CD4-positive, alpha-beta T cell (primary cell): ENCODE measurements at regions not wholly inside any gene's neighbourhood (a gene's known extent, or its start where the extent isn't known, plus 50 kb on each side); places are given as distances from the start of the nearest gene placed in this dataset.

Source experiments
- ATAC-seq: fragments of 200-7000 bp; cut with Tn5 transposase; one replicate; pipeline ENCODE4 v1.10.0; 2022; ENCODE audit warnings: mild to moderate bottlenecking; ENCODE audit not compliant: poor library complexity
- CTCF ChIA-PET: fragments of 350-600 bp; sonication (Branson Sonifier 250); formaldehyde crosslinking; loops from one replicate; lab custom pipeline; 2021; ENCODE audit warnings: antibody characterized with exemption, inconsistent platforms; lab: Charles Lee
- POLR2A ChIA-PET: fragments of 350-600 bp; sonication (Branson Sonifier 250); formaldehyde crosslinking; loops from one replicate; lab custom pipeline; 2021; ENCODE audit warnings: antibody characterized with exemption, inconsistent platforms; lab: Charles Lee
- DNase-seq, 14 experiments: peaks; one replicate each; pipeline ENCODE4 v3.0.0-alpha.2; 2013 to 2020; ENCODE audit warnings: mixed read lengths in 2 of 14
- H3K27ac ChIP-seq, 2 donors: one replicate each; pipeline versions ENCODE4 v1.5.1 to v1.7.0; 2013; ENCODE audit warnings: low read length in 2 of 2, low read depth in 1 of 2, mild to moderate bottlenecking in 1 of 2
- H3K27me3 ChIP-seq, 2 experiments: 1 replicate in 1 of 2; 2 replicates in 1 of 2; pipeline versions ENCODE4 v1.6.1 to v1.7.0; 2013; ENCODE audit warnings: low read length in 2 of 2, control low read depth in 1 of 2, mild to moderate bottlenecking in 1 of 2, moderate library complexity in 1 of 2; ENCODE audit not compliant: insufficient read depth in 2 of 2, control insufficient read depth in 1 of 2
- H3K36me3 ChIP-seq: one replicate; pipeline ENCODE4 v1.6.1; 2013; ENCODE audit warnings: low read length, control low read depth; ENCODE audit not compliant: insufficient read depth
- H3K4me1 ChIP-seq: one replicate; pipeline ENCODE4 v1.6.1; 2013; ENCODE audit warnings: low read length, control low read depth; ENCODE audit not compliant: insufficient read depth
- H3K4me3 ChIP-seq: one replicate; pipeline ENCODE4 v1.5.1; 2013; ENCODE audit warnings: mild to moderate bottlenecking, low read length, moderate library complexity
- H3K9me3 ChIP-seq, 2 experiments: 1 replicate in 1 of 2; 2 replicates in 1 of 2; pipeline versions ENCODE4 v1.6.1 to v1.7.0; 2013; ENCODE audit warnings: low read length in 2 of 2, mild to moderate bottlenecking in 2 of 2, control low read depth in 1 of 2, moderate library complexity in 1 of 2; ENCODE audit not compliant: control insufficient read depth in 1 of 2, insufficient read depth in 1 of 2
- H3K27ac Mint-ChIP-seq: one replicate; pipeline ENCODE4 v1.8.0; 2020; ENCODE audit warnings: mixed read lengths
- H3K27me3 Mint-ChIP-seq: one replicate; pipeline ENCODE4 v1.8.0; 2021; ENCODE audit warnings: mixed read lengths
- H3K36me3 Mint-ChIP-seq: one replicate; pipeline ENCODE4 v1.8.0; 2021; ENCODE audit warnings: low read depth, mixed read lengths
- H3K4me1 Mint-ChIP-seq: one replicate; pipeline ENCODE4 v1.8.0; 2021; ENCODE audit warnings: low read depth, mixed read lengths
- H3K4me3 Mint-ChIP-seq: one replicate; pipeline ENCODE4 v1.8.0; 2020; ENCODE audit warnings: mild to moderate bottlenecking, mixed read lengths
- H3K9me3 Mint-ChIP-seq: one replicate; pipeline ENCODE4 v1.8.0; 2020; ENCODE audit warnings: mixed read lengths
- intact Hi-C, 2 experiments: fragments of 100-400 bp; cut with DNase I in 1 of 2; cut with micrococcal nuclease in 1 of 2; formaldehyde crosslinking; loops; one replicate each; pipeline versions ENCODE4 v1.15.1 to v1.9.0; 2023 to 2025; cut with DNase I, micrococcal nuclease
- TF ChIP-seq, protein P1 (sequence below): fragments of 200-600 bp; IDR thresholded peaks from one replicate; pipeline ENCODE4 v1.8.0; 2022; ENCODE audit warnings: antibody characterized with exemption, mild to moderate bottlenecking

DNA sequence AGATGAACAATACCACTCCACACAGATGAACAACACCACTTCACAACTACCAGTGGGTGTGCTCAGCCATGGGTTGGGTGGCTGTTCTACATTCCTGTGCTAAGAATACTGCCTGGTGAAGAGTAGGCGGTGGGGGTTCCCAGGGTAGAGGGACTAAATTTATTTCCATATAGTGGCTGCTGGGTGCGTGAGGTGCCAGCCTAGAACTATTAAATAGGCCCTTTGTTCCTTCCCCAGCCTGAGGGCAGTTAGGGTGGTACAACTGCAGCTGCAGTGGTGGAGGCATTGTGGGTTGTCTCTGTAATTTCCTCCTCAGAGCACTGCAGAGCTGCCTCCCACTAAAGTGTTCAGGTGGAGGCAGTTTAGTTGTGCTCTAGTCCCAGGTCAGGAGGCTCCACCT lies 618.4 kb downstream of the MMUT start:
- ATAC-seq (no peak), DNase-seq (no peak)
- Mint-ChIP-seq H3K4me3 (no peak overlapping the region), H3K4me1 (no peaks in the 10 kb centered on the region), H3K36me3 (no peaks in the 10 kb centered on the region), H3K27me3 (no peaks in the 10 kb centered on the region), H3K27ac (no peak overlapping the region), H3K9me3 (peaks cover 22% of the 10 kb centered on the region)
- ChIA-PET CTCF (no interaction called here), POLR2A (no interaction called here)
- no peak overlapping the region for H3K27ac ChIP-seq
- intact Hi-C loops = no loop called here
- TF ChIP-seq, protein P1, sequence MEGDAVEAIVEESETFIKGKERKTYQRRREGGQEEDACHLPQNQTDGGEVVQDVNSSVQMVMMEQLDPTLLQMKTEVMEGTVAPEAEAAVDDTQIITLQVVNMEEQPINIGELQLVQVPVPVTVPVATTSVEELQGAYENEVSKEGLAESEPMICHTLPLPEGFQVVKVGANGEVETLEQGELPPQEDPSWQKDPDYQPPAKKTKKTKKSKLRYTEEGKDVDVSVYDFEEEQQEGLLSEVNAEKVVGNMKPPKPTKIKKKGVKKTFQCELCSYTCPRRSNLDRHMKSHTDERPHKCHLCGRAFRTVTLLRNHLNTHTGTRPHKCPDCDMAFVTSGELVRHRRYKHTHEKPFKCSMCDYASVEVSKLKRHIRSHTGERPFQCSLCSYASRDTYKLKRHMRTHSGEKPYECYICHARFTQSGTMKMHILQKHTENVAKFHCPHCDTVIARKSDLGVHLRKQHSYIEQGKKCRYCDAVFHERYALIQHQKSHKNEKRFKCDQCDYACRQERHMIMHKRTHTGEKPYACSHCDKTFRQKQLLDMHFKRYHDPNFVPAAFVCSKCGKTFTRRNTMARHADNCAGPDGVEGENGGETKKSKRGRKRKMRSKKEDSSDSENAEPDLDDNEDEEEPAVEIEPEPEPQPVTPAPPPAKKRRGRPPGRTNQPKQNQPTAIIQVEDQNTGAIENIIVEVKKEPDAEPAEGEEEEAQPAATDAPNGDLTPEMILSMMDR = no peak
- no peak overlapping the region for H3K4me3 ChIP-seq
- no peaks in the 10 kb centered on the region for H3K4me1 ChIP-seq
- peaks cover 6 to 13% of the 10 kb centered on the region in 2 experiments for H3K9me3 ChIP-seq
- H3K36me3 ChIP-seq = no peaks in the 10 kb centered on the region
- H3K27me3 ChIP-seq = no peaks in the 10 kb centered on the region

DNA sequence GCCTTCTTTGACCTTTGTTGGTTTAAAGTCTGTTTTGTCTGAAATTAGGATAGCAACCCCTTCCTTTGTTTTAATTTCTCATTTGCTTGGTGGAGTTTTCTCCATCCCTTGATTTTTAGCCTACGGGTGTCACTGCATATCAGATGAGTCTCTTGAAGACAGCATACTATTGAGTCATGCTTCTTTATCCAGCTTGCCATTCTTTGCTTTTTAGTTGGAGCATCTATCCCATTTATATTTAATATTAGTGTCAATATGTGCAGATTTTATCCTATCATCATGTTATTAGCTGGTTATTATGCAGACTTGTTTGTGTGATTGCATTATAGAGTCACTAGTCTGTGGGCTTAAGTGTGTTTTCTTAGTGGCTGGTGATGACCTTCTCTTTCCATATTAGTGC lies 622.2 kb downstream of the MMUT start:
- no peaks in the 10 kb centered on the region for H3K36me3 ChIP-seq
- Mint-ChIP-seq H3K27ac (no peak overlapping the region), H3K4me1 (no peaks in the 10 kb centered on the region), H3K9me3 (peaks cover 19% of the 10 kb centered on the region), H3K36me3 (no peaks in the 10 kb centered on the region), H3K4me3 (no peak overlapping the region), H3K27me3 (no peaks in the 10 kb centered on the region)
- no peak overlapping the region for H3K4me3 ChIP-seq
- DNase-seq (no peak), ATAC-seq (no peak)
- H3K4me1 ChIP-seq = no peaks in the 10 kb centered on the region
- ChIA-PET CTCF (no interaction called here), POLR2A (no interaction called here)
- intact Hi-C loops = no loop called here
- no peaks in the 10 kb centered on the region for H3K27me3 ChIP-seq
- TF ChIP-seq, protein P1 = no peak
- no peak overlapping the region for H3K27ac ChIP-seq
- peaks cover 6 to 13% of the 10 kb centered on the region in 2 experiments for H3K9me3 ChIP-seq

- Histone ChIP-seq H3K4me3 (no peak overlapping the region), H3K27ac (no peak overlapping the region), H3K27me3 (no peaks in the 10 kb centered on the region), H3K36me3 (no peaks in the 10 kb centered on the region), H3K9me3 (peaks cover 6 to 9% of the 10 kb centered on the region in 2 experiments), H3K4me1 (no peaks in the 10 kb centered on the region)
- ATAC-seq = no peak
- intact Hi-C loops = no loop called here
- H3K36me3 Mint-ChIP-seq = no peaks in the 10 kb centered on the region
- H3K9me3 Mint-ChIP-seq = peaks cover 19% of the 10 kb centered on the region
- no peak for DNase-seq
- ChIA-PET POLR2A (no interaction called here), CTCF (no interaction called here)
- TF ChIP-seq, protein P1 = no peak
- no peak overlapping the region for H3K27ac Mint-ChIP-seq
- no peaks in the 10 kb centered on the region for H3K4me1 Mint-ChIP-seq
- no peak overlapping the region for H3K4me3 Mint-ChIP-seq
- H3K27me3 Mint-ChIP-seq = no peaks in the 10 kb centered on the region
These were observed 623.8 kb downstream of the MMUT start for GRCh38 chr6:48839206-48839605.
